GM12864 (cell line): ENCODE measurements at regions not wholly inside any gene's neighbourhood (a gene's known extent, or its start where the extent isn't known, plus 50 kb on each side); places are given as distances from the start of the nearest gene placed in this dataset.

Experiments used
- DNase-seq: peaks from one replicate; pipeline ENCODE4 v3.0.0-alpha.2; 2011; ENCODE audit warnings: low read depth
- H3K4me3 ChIP-seq: 2 replicates; pipeline ENCODE4 v1.5.1; 2011; ENCODE audit warnings: mild to moderate bottlenecking, low read depth, low read length, control low read depth
- CTCF ChIP-seq: IDR thresholded peaks from 2 replicates; pipeline ENCODE4 v1.5.1; 2011; ENCODE audit warnings: low read depth, mild to moderate bottlenecking, moderate library complexity, low read length, control low read depth, inconsistent platforms; ENCODE audit errors: missing control alignments

GRCh38 chr12:107446476-107446875, 239.1 kb upstream of the PWP1 start:
- no peak overlapping the region for H3K4me3 ChIP-seq
- DNase-seq = no peak
- TF ChIP-seq CTCF = no peak

- TF ChIP-seq CTCF = no peak
- DNase-seq = no peak
- H3K4me3 ChIP-seq = no peak overlapping the region
These were observed 238.3 kb upstream of the PWP1 start for GRCh38 chr12:107447336-107447735.

- peak; percentile 59 for TF ChIP-seq CTCF
- DNase-seq = no peak
These were observed 237.4 kb upstream of the PWP1 start for GRCh38 chr12:107448198-107448597.

GRCh38 chr12:107449891-107450290, 235.7 kb upstream of the PWP1 start:
- H3K4me3 ChIP-seq = no peak overlapping the region
- no peak for TF ChIP-seq CTCF
- no peak for DNase-seq

More at GRCh38 chr12:107448198-107448597, 237.4 kb upstream of the PWP1 start:
- no peak overlapping the region for H3K4me3 ChIP-seq

GRCh38 chr12:107450541-107450940, 235.1 kb upstream of the PWP1 start:
- no peak for DNase-seq
- H3K4me3 ChIP-seq = no peak overlapping the region
- TF ChIP-seq CTCF = no peak

- TF ChIP-seq CTCF = no peak
- no peak for DNase-seq
- no peak overlapping the region for H3K4me3 ChIP-seq
These were observed 234.4 kb upstream of the PWP1 start for GRCh38 chr12:107451246-107451645.

- TF ChIP-seq CTCF = no peak
- H3K4me3 ChIP-seq = no peak overlapping the region
These were observed 231.3 kb upstream of the PWP1 start for GRCh38 chr12:107454109-107454830.

More at GRCh38 chr12:107454109-107454830, 231.3 kb upstream of the PWP1 start:
- DNase-seq = no peak
